Heart left ventricle (tissue), 16 donors: ENCODE measurements at regions not wholly inside any gene's neighbourhood (a gene's known extent, or its start where the extent isn't known, plus 50 kb on each side); places are given as distances from the start of the nearest gene placed in this dataset.

ENCODE experiments used
- ATAC-seq, 4 donors: fragments of 200-7000 bp; cut with Tn5 transposase; one replicate each; pipeline ENCODE4 v1.9.1; 2020 to 2022; ENCODE audit warnings: moderate library complexity in 4 of 4, mild to moderate bottlenecking in 3 of 4, moderate number of reproducible peaks in 1 of 4
- DNase-seq, 5 donors: peaks; one replicate each; pipeline ENCODE4 v3.0.0-alpha.2; 2020
- H3K27ac ChIP-seq, 12 donors: fragments of 200-600 bp; sonication (generic) in 4 of 12; one replicate each; pipeline versions ENCODE4 v1.5.0 to v1.8.0; 2016 to 2022; ENCODE audit warnings: mild to moderate bottlenecking in 2 of 12
- H3K27me3 ChIP-seq, 9 donors: fragments of 200-600 bp; sonication (generic) in 2 of 9; one replicate each; pipeline versions ENCODE4 v1.5.1 to v1.8.0; 2016 to 2022; ENCODE audit warnings: mild to moderate bottlenecking in 3 of 9
- H3K36me3 ChIP-seq, 9 donors: fragments of 200-600 bp; sonication (generic) in 2 of 9; one replicate each; pipeline versions ENCODE4 v1.5.0 to v1.8.0; 2018 to 2022; ENCODE audit warnings: mild to moderate bottlenecking in 2 of 9
- H3K4me1 ChIP-seq, 12 donors: fragments of 200-600 bp; sonication (generic) in 4 of 12; one replicate each; pipeline versions ENCODE4 v1.5.0 to v1.8.0; 2016 to 2022; ENCODE audit warnings: mild to moderate bottlenecking in 3 of 12
- H3K4me3 ChIP-seq, 12 donors: fragments of 200-600 bp; sonication (generic) in 4 of 12; one replicate each; pipeline versions ENCODE4 v1.5.0 to v1.8.0; 2017 to 2022; ENCODE audit warnings: mild to moderate bottlenecking in 9 of 12, moderate library complexity in 4 of 12
- H3K9me3 ChIP-seq, 12 donors: fragments of 200-600 bp; sonication (generic) in 4 of 12; one replicate each; pipeline versions ENCODE4 v1.5.0 to v1.8.0; 2016 to 2022; ENCODE audit warnings: mild to moderate bottlenecking in 1 of 12
- CTCF ChIP-seq, 12 donors: fragments of 200-600 bp; sonication (generic) in 4 of 12; IDR thresholded peaks; one replicate each; pipeline versions ENCODE4 v1.5.0 to v1.8.0; 2018 to 2022; ENCODE audit warnings: antibody characterized with exemption in 12 of 12, mild to moderate bottlenecking in 5 of 12
- POLR2A ChIP-seq, 2 donors: fragments of 450-650 bp; IDR thresholded peaks; one replicate each; pipeline ENCODE4 v1.6.1; 2017; ENCODE audit warnings: antibody characterized with exemption in 2 of 2, mild to moderate bottlenecking in 2 of 2, moderate library complexity in 2 of 2
- WGBS, 4 donors: extraction: QIAGEN DNeasy Blood & Tissue Kit in 2 of 4; methylation state at CpG; one replicate each; pipeline versions ENCODE4 v1.1.5 to v1.1.7; 2013 to 2018; 5-methylcytosine and 5-hydroxymethylcytosine counted together
- intact Hi-C, 10 donors: fragments of 100-400 bp; cut with DNase I; formaldehyde crosslinking; loops; one replicate each; pipeline versions ENCODE4 v1.11.1 to v1.14.2; 2022
- donor health status: ischemic (EF 13 %, LVEDD 7.1; RV severe dilation, severe dysfunction).
- donor health status: healthy with polysubstance abuse.
- donor health status: DM: no; HTN: yes; CAD: no.
- donor health status: DM: no; HTN: no; CAD: no.
- donor health status: ischemic (EF 25% LVEDD 6.9; RV normal size, moderate dysfunction).
- donor health status: ischemic (EF 25% LVEDD 5.7; RV mildly dilated, moderate dysfunction).
- donor health status: healthy.
- donor health status: DM: yes; HTN: yes; CAD: no.
- donor health status: ischemic (EF 35%, LVEDD 5.7; RV mildly dilated, moderate dysfunction).
- donor health status: nonischemic (EF 11% LVEDD 7.7; RV severe dilation, severe dysfunction).
- donor health status: DM: yes; HTN: yes; CAD: no.
- donor health status: PGD.
- donor health status: ischemic (EF 29% LVEDD 5.4; RV normal size, mild dysfunction).
- donor health status: nonischemic (EF 23%, LVEDD 6.1; RV moderate dilation, normal function).

- H3K4me3 ChIP-seq: no peak overlapping the region
- H3K27ac ChIP-seq: no peak overlapping the region
- H3K4me1 ChIP-seq: peaks cover 0 to 4% (median 0%) of the 10 kb centered on the region in 12 donors
- DNase-seq (no peak), ATAC-seq (no peak)
- H3K36me3 ChIP-seq: no peaks in the 10 kb centered on the region
- peaks cover 0 to 9% (median 0%) of the 10 kb centered on the region in 9 donors for H3K27me3 ChIP-seq
- TF ChIP-seq CTCF (IDR thresholded peaks at IDR 0.05) (no peak), POLR2A (IDR thresholded peaks at IDR 0.05) (no peak)
- no peaks in the 10 kb centered on the region for H3K9me3 ChIP-seq
- 89 to 94% (median 93%) methylated on average over 3 to 4 of the region's 4 CpGs for WGBS, 4 donors
- intact Hi-C loops: no loop called here
These were observed 181.4 kb upstream of the CST7 start for GRCh38 chr20:24767623-24768100.

- ATAC-seq (no peak), DNase-seq (no peak)
- Histone ChIP-seq H3K27me3 (peaks cover 0 to 9% (median 0%) of the 10 kb centered on the region in 9 donors), H3K36me3 (no peaks in the 10 kb centered on the region), H3K4me3 (no peak overlapping the region), H3K4me1 (peaks cover 0 to 4% (median 0%) of the 10 kb centered on the region in 12 donors), H3K27ac (no peak overlapping the region), H3K9me3 (no peaks in the 10 kb centered on the region)
- WGBS, 4 donors: 44 to 70% (median 61%) methylated on average over 4 of the region's 4 CpGs
- TF ChIP-seq POLR2A (IDR thresholded peaks at IDR 0.05): no peak
- TF ChIP-seq CTCF (IDR thresholded peaks at IDR 0.05): no peak
- intact Hi-C loops: no loop called here
These were observed 180.8 kb upstream of the CST7 start for GRCh38 chr20:24768201-24768636.

- Histone ChIP-seq H3K36me3 (no peaks in the 10 kb centered on the region), H3K9me3 (no peaks in the 10 kb centered on the region), H3K27me3 (peaks cover 0 to 9% (median 0%) of the 10 kb centered on the region in 9 donors), H3K4me1 (peaks cover 0 to 4% (median 0%) of the 10 kb centered on the region in 12 donors), H3K27ac (no peak overlapping the region), H3K4me3 (no peak overlapping the region)
- intact Hi-C loops: no loop called here
- WGBS, 4 donors: 52 to 82% (median 74%) methylated on average over 5 to 10 of the region's 10 CpGs
- ATAC-seq (no peak), DNase-seq (no peak)
- TF ChIP-seq CTCF (IDR thresholded peaks at IDR 0.05) (no peak), POLR2A (IDR thresholded peaks at IDR 0.05) (no peak)
These were observed 180.1 kb upstream of the CST7 start for GRCh38 chr20:24768713-24769601.

GRCh38 chr20:24769878-24770627, 179.0 kb upstream of the CST7 start:
- Histone ChIP-seq H3K27ac (no peak overlapping the region), H3K4me1 (peaks cover 0 to 4% (median 0%) of the 10 kb centered on the region in 12 donors), H3K36me3 (no peaks in the 10 kb centered on the region), H3K27me3 (peaks cover 0 to 9% (median 0%) of the 10 kb centered on the region in 9 donors), H3K9me3 (peaks cover 0 to 3% (median 0%) of the 10 kb centered on the region in 12 donors), H3K4me3 (no peak overlapping the region)
- DNase-seq (peak in 2 of 5 donors; percentile 8 to 31), ATAC-seq (no peak)
- intact Hi-C loops: loop anchor here in 1 of 10 donors (5.0 kb wide), 1 partner anchor 613 kb away; no protein-coding TSS in a partner anchor
- 92 to 96% (median 93%) methylated on average over 18 of the region's 18 CpGs for WGBS, 4 donors
- TF ChIP-seq POLR2A (IDR thresholded peaks at IDR 0.05) (no peak), CTCF (IDR thresholded peaks at IDR 0.05) (no peak)
